ENCODE measurements at regions not wholly inside any gene's neighbourhood (a gene's known extent, or its start where the extent isn't known, plus 50 kb on each side); places are given as distances from the start of the nearest gene placed in this dataset.
A peak's percentile ranks its signal among the peaks of the same experiment; 100 is the strongest.

- POLR2A ChIA-PET (ENCODE audit: low non-redundant PET), result no interaction called here
- DNase-seq (ENCODE audit: low spot score), result no peak
- no peak overlapping the region for H3K27ac ChIP-seq
- CTCF ChIA-PET, result interaction anchor here (0.6 kb wide), 1 partner anchor 571 kb away, joined by 4 read pairs; no protein-coding TSS in a partner anchor
- TF ChIP-seq CTCF (conservative IDR thresholded peaks at IDR 0.05; ENCODE audit: low read depth), result no peak
Observed at GRCh38 chr10:7493996-7494395, 83.2 kb upstream of the SFMBT2 start.

- no peak for DNase-seq (ENCODE audit: low spot score)
- POLR2A ChIA-PET (ENCODE audit: low non-redundant PET), result no interaction called here
- CTCF ChIA-PET, result no interaction called here
- no peak overlapping the region for H3K27ac ChIP-seq
- no peak for TF ChIP-seq CTCF (conservative IDR thresholded peaks at IDR 0.05; ENCODE audit: low read depth)
Observed at GRCh38 chr10:7492660-7493046, 81.8 kb upstream of the SFMBT2 start.

- TF ChIP-seq CTCF (conservative IDR thresholded peaks at IDR 0.05; ENCODE audit: low read depth), result no peak
- CTCF ChIA-PET, result interaction anchor here (0.6 kb wide), 1 partner anchor 82 kb away, joined by 3 read pairs; no protein-coding TSS in a partner anchor
- no peak overlapping the region for H3K27ac ChIP-seq
- no peak for DNase-seq (ENCODE audit: low spot score)
- POLR2A ChIA-PET (ENCODE audit: low non-redundant PET), result no interaction called here
Observed at GRCh38 chr10:7491949-7492659, 81.3 kb upstream of the SFMBT2 start.

- TF ChIP-seq CTCF (conservative IDR thresholded peaks at IDR 0.05; ENCODE audit: low read depth), result no peak
- H3K27ac ChIP-seq, result no peak overlapping the region
- DNase-seq (ENCODE audit: low spot score), result no peak
- ChIA-PET CTCF (interaction anchor here (0.6 kb wide), 1 partner anchor 83 kb away, joined by 3 read pairs; no protein-coding TSS in a partner anchor), POLR2A (ENCODE audit: low non-redundant PET) (no interaction called here)
Observed at GRCh38 chr10:7491230-7491629, 80.4 kb upstream of the SFMBT2 start.

GRCh38 chr10:7488418-7488829 lies 77.6 kb upstream of the SFMBT2 start:
- no peak for TF ChIP-seq CTCF (conservative IDR thresholded peaks at IDR 0.05; ENCODE audit: low read depth)
- H3K27ac ChIP-seq, result no peak overlapping the region
- ChIA-PET POLR2A (ENCODE audit: low non-redundant PET) (no interaction called here), CTCF (no interaction called here)
- DNase-seq (ENCODE audit: low spot score), result peak; percentile 13

- no peak for TF ChIP-seq CTCF (conservative IDR thresholded peaks at IDR 0.05; ENCODE audit: low read depth)
- no peak overlapping the region for H3K27ac ChIP-seq
- ChIA-PET CTCF (no interaction called here), POLR2A (ENCODE audit: low non-redundant PET) (no interaction called here)
- no peak for DNase-seq (ENCODE audit: low spot score)
Observed at GRCh38 chr10:7487528-7487927, 76.7 kb upstream of the SFMBT2 start.

Data from RWPE1 (cell line).